ENCODE measurements at regions not wholly inside any gene's neighbourhood (a gene's known extent, or its start where the extent isn't known, plus 50 kb on each side); places are given as distances from the start of the nearest gene placed in this dataset.

DNA sequence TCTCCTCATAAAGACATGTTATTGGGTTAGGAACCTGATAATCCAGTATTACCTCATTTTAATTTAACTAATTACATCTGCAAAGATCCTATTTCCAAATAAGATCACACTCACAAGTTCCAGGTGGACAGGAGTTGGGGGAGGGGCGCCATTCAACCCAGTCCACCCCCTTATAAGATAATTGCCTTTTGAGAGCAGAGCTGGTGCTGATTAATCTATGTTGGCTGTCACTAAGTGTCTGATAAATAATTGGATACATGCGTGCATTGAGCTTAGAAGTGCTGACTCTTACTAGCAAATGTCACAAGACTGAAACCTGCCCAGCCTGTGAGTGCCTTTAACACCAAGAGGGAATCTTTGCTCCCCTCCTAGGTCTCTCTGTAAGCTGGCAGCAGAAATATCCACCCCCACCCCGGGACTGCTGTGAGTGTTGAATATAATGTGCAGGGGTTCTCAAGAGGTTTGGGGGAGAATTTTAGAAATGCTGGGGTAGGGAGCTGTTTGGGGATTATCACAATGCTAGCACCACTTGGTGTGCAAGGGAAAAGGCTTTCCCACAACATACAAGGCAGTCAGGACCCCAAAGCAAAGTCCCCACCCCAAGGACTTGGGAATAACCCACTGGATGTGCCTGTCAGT lies 87.5 kb downstream of the ANKRD60 start:
- CTCF ChIA-PET, result no interaction called here
- no peak overlapping the region for H3K9ac ChIP-seq (replicated peaks; ENCODE audit: extremely low read depth, insufficient read depth, low read length)
- POLR2A ChIA-PET, result no interaction called here
- no peak overlapping the region for H3K27ac ChIP-seq (ENCODE audit: insufficient read depth, low read depth, low read length)
- no peak overlapping the region for H3K4me2 ChIP-seq (ENCODE audit: insufficient read depth, low read length)
- no peaks in the 10 kb centered on the region for H3K9me1 ChIP-seq (replicated peaks; ENCODE audit: control insufficient read depth, extremely low read depth, insufficient read depth, low read length)
- no peak for DNase-seq (ENCODE audit: low read depth, low spot score)
- BruUV-seq (replicated peaks), result no TSS peak
- H3K27me3 ChIP-seq (ENCODE audit: control insufficient read depth in 2 of 2, insufficient read depth in 2 of 2, low read length in 2 of 2), result peaks cover 4 to 6% of the 10 kb centered on the region in 2 experiments
- H2AFZ ChIP-seq (ENCODE audit: low read depth, low read length), result no peak overlapping the region
- intact Hi-C loops (cut with micrococcal nuclease), result no loop called here
- no peaks in the 10 kb centered on the region for H3K9me3 ChIP-seq (replicated peaks; ENCODE audit: control insufficient read depth, insufficient read depth, low read length)
- no peaks in the 10 kb centered on the region for H3K36me3 ChIP-seq (ENCODE audit: control insufficient read depth in 2 of 2, extremely low read depth in 1 of 2, insufficient read depth in 2 of 2, low read length in 2 of 2)
- H3K79me2 ChIP-seq (ENCODE audit: control insufficient read depth, insufficient read depth, low read length), result no peaks in the 10 kb centered on the region
- dilution Hi-C loops (cut with MboI; ENCODE audit: extremely low pct_ligation_motif_present, low sequenced_read_pairs), result no loop called here
- no peaks in the 10 kb centered on the region for H4K20me1 ChIP-seq (replicated peaks; ENCODE audit: control insufficient read depth, extremely low read depth, insufficient read depth, low read length)
- no peak for FAIRE-seq
- H3K4me1 ChIP-seq (ENCODE audit: control insufficient read depth, extremely low read depth, insufficient read depth, low read length), result no peaks in the 10 kb centered on the region
- no peak overlapping the region for H3K4me3 ChIP-seq (replicated peaks in 1 of 3; ENCODE audit: insufficient read depth in 1 of 3, low read depth in 1 of 3, low read length in 3 of 3)
- TF ChIP-seq POLR2A (IDR thresholded peaks at IDR 0.05; ENCODE audit: low read depth, low read length) (no peak), GATA2 (IDR thresholded peaks at IDR 0.05; ENCODE audit: insufficient read depth, insufficient read length, low read depth, low read length) (no peak), JUN (IDR thresholded peaks at IDR 0.05; ENCODE audit: borderline replicate concordance, insufficient read depth, insufficient read length, low read depth) (no peak), MYC (IDR thresholded peaks at IDR 0.05; ENCODE audit: low read depth, low read length) (no peak), POLR2AphosphoS5 (IDR thresholded peaks at IDR 0.05; ENCODE audit: insufficient read depth, low read depth, low read length) (no peak), FOS (IDR thresholded peaks at IDR 0.05; ENCODE audit: borderline replicate concordance, insufficient read depth, low read length) (no peak), EZH2 (IDR thresholded peaks at IDR 0.05; ENCODE audit: borderline replicate concordance, low read depth, low read length, severe bottlenecking) (no peak)
- TF ChIP-seq, protein P1, sequence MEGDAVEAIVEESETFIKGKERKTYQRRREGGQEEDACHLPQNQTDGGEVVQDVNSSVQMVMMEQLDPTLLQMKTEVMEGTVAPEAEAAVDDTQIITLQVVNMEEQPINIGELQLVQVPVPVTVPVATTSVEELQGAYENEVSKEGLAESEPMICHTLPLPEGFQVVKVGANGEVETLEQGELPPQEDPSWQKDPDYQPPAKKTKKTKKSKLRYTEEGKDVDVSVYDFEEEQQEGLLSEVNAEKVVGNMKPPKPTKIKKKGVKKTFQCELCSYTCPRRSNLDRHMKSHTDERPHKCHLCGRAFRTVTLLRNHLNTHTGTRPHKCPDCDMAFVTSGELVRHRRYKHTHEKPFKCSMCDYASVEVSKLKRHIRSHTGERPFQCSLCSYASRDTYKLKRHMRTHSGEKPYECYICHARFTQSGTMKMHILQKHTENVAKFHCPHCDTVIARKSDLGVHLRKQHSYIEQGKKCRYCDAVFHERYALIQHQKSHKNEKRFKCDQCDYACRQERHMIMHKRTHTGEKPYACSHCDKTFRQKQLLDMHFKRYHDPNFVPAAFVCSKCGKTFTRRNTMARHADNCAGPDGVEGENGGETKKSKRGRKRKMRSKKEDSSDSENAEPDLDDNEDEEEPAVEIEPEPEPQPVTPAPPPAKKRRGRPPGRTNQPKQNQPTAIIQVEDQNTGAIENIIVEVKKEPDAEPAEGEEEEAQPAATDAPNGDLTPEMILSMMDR (IDR thresholded peaks at IDR 0.05; ENCODE audit: extremely low read depth in 1 of 2, insufficient read depth in 1 of 2, low read depth in 1 of 2, low read length in 2 of 2), result no peak
- TF ChIP-seq, protein P2, sequence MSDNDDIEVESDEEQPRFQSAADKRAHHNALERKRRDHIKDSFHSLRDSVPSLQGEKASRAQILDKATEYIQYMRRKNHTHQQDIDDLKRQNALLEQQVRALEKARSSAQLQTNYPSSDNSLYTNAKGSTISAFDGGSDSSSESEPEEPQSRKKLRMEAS (IDR thresholded peaks at IDR 0.05; ENCODE audit: insufficient read depth, insufficient read length), result no peak
